ENCODE measurements at regions not wholly inside any gene's neighbourhood (a gene's known extent, or its start where the extent isn't known, plus 50 kb on each side); places are given as distances from the start of the nearest gene placed in this dataset.

- no peaks in the 10 kb centered on the region for H3K4me1 ChIP-seq
- intact Hi-C loops (cut with DNase I; ENCODE audit: low total_unique reads): no loop called here
- DNase-seq: no peak
These were observed 912.5 kb upstream of the PABPC4L start for GRCh38 chr4:135114079-135114478.

GRCh38 chr4:135098061-135098460, 896.5 kb upstream of the PABPC4L start:
- no peaks in the 10 kb centered on the region for H3K4me1 ChIP-seq
- DNase-seq: no peak
- no peaks in the 10 kb centered on the region for H3K36me3 ChIP-seq
- H3K4me3 ChIP-seq: no peak overlapping the region
- no peak overlapping the region for H3K27ac ChIP-seq
- intact Hi-C loops (cut with DNase I; ENCODE audit: low total_unique reads): no loop called here
- no peaks in the 10 kb centered on the region for H3K27me3 ChIP-seq
- TF ChIP-seq, protein P1, sequence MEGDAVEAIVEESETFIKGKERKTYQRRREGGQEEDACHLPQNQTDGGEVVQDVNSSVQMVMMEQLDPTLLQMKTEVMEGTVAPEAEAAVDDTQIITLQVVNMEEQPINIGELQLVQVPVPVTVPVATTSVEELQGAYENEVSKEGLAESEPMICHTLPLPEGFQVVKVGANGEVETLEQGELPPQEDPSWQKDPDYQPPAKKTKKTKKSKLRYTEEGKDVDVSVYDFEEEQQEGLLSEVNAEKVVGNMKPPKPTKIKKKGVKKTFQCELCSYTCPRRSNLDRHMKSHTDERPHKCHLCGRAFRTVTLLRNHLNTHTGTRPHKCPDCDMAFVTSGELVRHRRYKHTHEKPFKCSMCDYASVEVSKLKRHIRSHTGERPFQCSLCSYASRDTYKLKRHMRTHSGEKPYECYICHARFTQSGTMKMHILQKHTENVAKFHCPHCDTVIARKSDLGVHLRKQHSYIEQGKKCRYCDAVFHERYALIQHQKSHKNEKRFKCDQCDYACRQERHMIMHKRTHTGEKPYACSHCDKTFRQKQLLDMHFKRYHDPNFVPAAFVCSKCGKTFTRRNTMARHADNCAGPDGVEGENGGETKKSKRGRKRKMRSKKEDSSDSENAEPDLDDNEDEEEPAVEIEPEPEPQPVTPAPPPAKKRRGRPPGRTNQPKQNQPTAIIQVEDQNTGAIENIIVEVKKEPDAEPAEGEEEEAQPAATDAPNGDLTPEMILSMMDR (IDR thresholded peaks at IDR 0.05): no peak
- TF ChIP-seq POLR2A (IDR thresholded peaks at IDR 0.05): no peak
- H3K9me3 ChIP-seq: no peaks in the 10 kb centered on the region

More at GRCh38 chr4:135114079-135114478, 912.5 kb upstream of the PABPC4L start:
- no peak for TF ChIP-seq POLR2A (IDR thresholded peaks at IDR 0.05)
- TF ChIP-seq, protein P1 (IDR thresholded peaks at IDR 0.05): no peak
- H3K4me3 ChIP-seq: no peak overlapping the region
- H3K27ac ChIP-seq: no peak overlapping the region
- H3K27me3 ChIP-seq: no peaks in the 10 kb centered on the region
- no peaks in the 10 kb centered on the region for H3K9me3 ChIP-seq
- no peaks in the 10 kb centered on the region for H3K36me3 ChIP-seq

DNA sequence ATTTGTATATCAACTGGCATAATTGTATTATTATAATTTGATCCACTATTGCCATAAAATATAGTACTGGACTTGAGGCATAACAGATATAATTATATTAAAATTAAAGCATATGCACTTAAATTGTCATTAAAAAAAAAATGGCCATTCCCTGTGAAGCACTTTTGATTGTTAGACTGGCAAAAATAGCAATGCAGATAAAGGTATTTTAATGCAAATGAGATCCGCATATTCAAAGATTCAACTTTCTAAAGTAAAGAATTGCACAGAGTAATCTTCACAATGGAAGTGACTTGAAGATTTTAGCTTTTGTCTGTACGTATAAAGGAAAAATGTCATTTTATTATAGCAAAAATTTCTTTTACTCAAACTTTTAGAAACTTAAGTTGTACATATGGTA, 871.8 kb upstream of the PABPC4L start:
- Histone ChIP-seq H3K4me1 (no peaks in the 10 kb centered on the region), H3K27me3 (no peaks in the 10 kb centered on the region), H3K27ac (no peak overlapping the region), H3K36me3 (no peaks in the 10 kb centered on the region), H3K4me3 (no peak overlapping the region), H3K9me3 (no peaks in the 10 kb centered on the region)
- intact Hi-C loops (cut with DNase I; ENCODE audit: low total_unique reads): no loop called here
- DNase-seq: no peak
- TF ChIP-seq POLR2A (IDR thresholded peaks at IDR 0.05): no peak
- TF ChIP-seq, protein P1 (IDR thresholded peaks at IDR 0.05): no peak

- DNase-seq: no peak
- Histone ChIP-seq H3K27me3 (no peaks in the 10 kb centered on the region), H3K9me3 (no peaks in the 10 kb centered on the region), H3K27ac (no peak overlapping the region), H3K4me1 (no peaks in the 10 kb centered on the region), H3K36me3 (no peaks in the 10 kb centered on the region), H3K4me3 (no peak overlapping the region)
- TF ChIP-seq, protein P1 (IDR thresholded peaks at IDR 0.05): no peak
- TF ChIP-seq POLR2A (IDR thresholded peaks at IDR 0.05): no peak
- intact Hi-C loops (cut with DNase I; ENCODE audit: low total_unique reads): no loop called here
These were observed 871.0 kb upstream of the PABPC4L start for GRCh38 chr4:135072553-135072952.

DNA sequence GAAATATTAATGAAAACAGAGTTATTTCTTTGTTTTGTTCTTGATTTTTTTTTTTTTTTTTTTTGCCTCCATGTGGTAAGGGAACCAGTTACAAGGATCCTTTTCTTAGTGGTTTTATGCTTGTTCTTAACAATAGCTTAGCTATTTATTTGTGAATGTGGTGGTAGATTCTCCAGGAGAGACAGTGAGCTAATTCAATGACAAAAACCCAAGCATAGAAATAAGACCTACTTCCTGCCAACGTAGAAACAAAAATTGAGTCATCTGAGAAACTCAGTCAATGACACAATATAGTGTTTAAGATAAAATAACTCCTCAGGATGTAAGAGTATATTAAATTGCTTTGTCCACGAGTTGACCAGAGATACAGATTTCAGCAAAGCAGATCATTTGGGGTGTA, 863.8 kb upstream of the PABPC4L start:
- TF ChIP-seq, protein P1 (IDR thresholded peaks at IDR 0.05): no peak
- no peak for TF ChIP-seq POLR2A (IDR thresholded peaks at IDR 0.05)
- no peak overlapping the region for H3K27ac ChIP-seq
- H3K4me1 ChIP-seq: no peaks in the 10 kb centered on the region
- no peak for DNase-seq
- no peaks in the 10 kb centered on the region for H3K36me3 ChIP-seq
- H3K9me3 ChIP-seq: no peaks in the 10 kb centered on the region
- H3K4me3 ChIP-seq: no peak overlapping the region
- H3K27me3 ChIP-seq: no peaks in the 10 kb centered on the region
- intact Hi-C loops (cut with DNase I; ENCODE audit: low total_unique reads): no loop called here
